ENCODE measurements at regions not wholly inside any gene's neighbourhood (a gene's known extent, or its start where the extent isn't known, plus 50 kb on each side); places are given as distances from the start of the nearest gene placed in this dataset.

DNA sequence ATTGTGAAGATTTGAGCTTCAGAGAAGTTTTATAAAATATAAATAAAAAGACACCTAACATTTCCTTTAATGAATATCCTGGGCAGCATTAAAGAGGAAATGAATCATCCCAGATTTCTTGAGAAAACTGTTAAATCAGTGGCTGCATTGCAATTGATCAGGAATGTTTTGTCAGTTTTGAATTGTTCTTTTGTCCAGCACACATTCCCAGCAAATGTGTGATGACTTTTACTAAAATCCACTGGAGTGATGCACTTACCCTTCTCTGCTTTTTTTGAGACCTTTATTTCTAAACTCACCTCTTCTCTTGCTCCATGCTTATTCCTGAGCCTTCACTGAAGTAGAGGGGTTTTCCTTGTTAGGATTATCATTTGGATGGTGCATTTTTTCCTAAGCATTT lies 1307.2 kb downstream of the CDH8 start:
- H3K36me3 ChIP-seq (replicated peaks in 1 of 2; ENCODE audit: control insufficient read depth in 1 of 2, insufficient read depth in 2 of 2, low read length in 1 of 2): no peaks in the 10 kb centered on the region
- ChIA-PET POLR2A (no interaction called here), CTCF (no interaction called here)
- H3F3A ChIP-seq (replicated peaks; ENCODE audit: insufficient read depth): no peaks in the 10 kb centered on the region
- H3K27me3 ChIP-seq (ENCODE audit: insufficient read depth): no peaks in the 10 kb centered on the region
- DNase-seq: no peak
- H3K9me3 ChIP-seq: peaks cover 3% of the 10 kb centered on the region; the same call in 1 of the 2 replicates
- no peak overlapping the region for H3K4me3 ChIP-seq (ENCODE audit: low read depth in 2 of 2, low read length in 1 of 2)
- H3K4me2 ChIP-seq: no peak overlapping the region
- no peaks in the 10 kb centered on the region for H4K20me1 ChIP-seq (ENCODE audit: insufficient read depth)
- no peaks in the 10 kb centered on the region; the same call in 1 of the 2 replicates for H3K9me2 ChIP-seq
- no peak overlapping the region for H3K9ac ChIP-seq
- no peaks in the 10 kb centered on the region for H3K79me2 ChIP-seq (ENCODE audit: insufficient read depth)
- no peak overlapping the region for H3K27ac ChIP-seq (ENCODE audit: low read depth in 2 of 2, low read length in 1 of 2)
- H3K4me1 ChIP-seq (ENCODE audit: control insufficient read depth in 1 of 2, insufficient read depth in 2 of 2, low read depth in 1 of 2, low read length in 1 of 2): no peaks in the 10 kb centered on the region
- no peak for TF ChIP-seq FOXM1 (IDR thresholded peaks at IDR 0.05; ENCODE audit: low read depth)
- no peak for TF ChIP-seq MEF2A (IDR thresholded peaks at IDR 0.05; ENCODE audit: borderline replicate concordance, low read depth)
- no peak for TF ChIP-seq EP300 (IDR thresholded peaks at IDR 0.05; ENCODE audit: borderline replicate concordance in 1 of 2, low read depth in 1 of 2, low read length in 1 of 2)
- TF ChIP-seq RXRA (IDR thresholded peaks at IDR 0.05; ENCODE audit: borderline replicate concordance, low read depth): no peak
- no peak for TF ChIP-seq ELF1 (IDR thresholded peaks at IDR 0.05)
- no peak for TF ChIP-seq IRF3 (IDR thresholded peaks at IDR 0.05; ENCODE audit: low read depth, low read length)
- no peak for TF ChIP-seq TCF12 (IDR thresholded peaks at IDR 0.05)
- TF ChIP-seq YY1 (IDR thresholded peaks at IDR 0.05; ENCODE audit: low read depth): no peak
- TF ChIP-seq, protein P1, sequence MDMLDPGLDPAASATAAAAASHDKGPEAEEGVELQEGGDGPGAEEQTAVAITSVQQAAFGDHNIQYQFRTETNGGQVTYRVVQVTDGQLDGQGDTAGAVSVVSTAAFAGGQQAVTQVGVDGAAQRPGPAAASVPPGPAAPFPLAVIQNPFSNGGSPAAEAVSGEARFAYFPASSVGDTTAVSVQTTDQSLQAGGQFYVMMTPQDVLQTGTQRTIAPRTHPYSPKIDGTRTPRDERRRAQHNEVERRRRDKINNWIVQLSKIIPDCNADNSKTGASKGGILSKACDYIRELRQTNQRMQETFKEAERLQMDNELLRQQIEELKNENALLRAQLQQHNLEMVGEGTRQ (IDR thresholded peaks at IDR 0.05; ENCODE audit: borderline replicate concordance, low read depth, low read length): no peak
- no peak for TF ChIP-seq TEAD4 (IDR thresholded peaks at IDR 0.05; ENCODE audit: borderline replicate concordance, insufficient read depth)
- TF ChIP-seq FOXJ3 (CRISPR knock-in tag; IDR thresholded peaks at IDR 0.05): no peak
- TF ChIP-seq JUND (IDR thresholded peaks at IDR 0.05): no peak
- TF ChIP-seq TAF1 (IDR thresholded peaks at IDR 0.05; ENCODE audit: borderline replicate concordance, low read depth, low read length): no peak
- TF ChIP-seq GATA2 (CRISPR knock-in tag; IDR thresholded peaks at IDR 0.05): no peak
- no peak for TF ChIP-seq GABPA (IDR thresholded peaks at IDR 0.05; ENCODE audit: low read depth)
- no peak for TF ChIP-seq MAX (IDR thresholded peaks at IDR 0.05; ENCODE audit: low read depth)
- no peak for TF ChIP-seq FOSL2 (IDR thresholded peaks at IDR 0.05; ENCODE audit: borderline replicate concordance, low read depth)
- no peak overlapping the region for H2AFZ ChIP-seq (ENCODE audit: low read depth)

GRCh38 chr16:60727851-60728250 lies 1308.4 kb downstream of the CDH8 start:
- Histone ChIP-seq H3K27ac (ENCODE audit: low read depth in 2 of 2, low read length in 1 of 2) (no peak overlapping the region), H3K4me2 (no peak overlapping the region), H3K27me3 (ENCODE audit: insufficient read depth) (no peaks in the 10 kb centered on the region), H3K9ac (no peak overlapping the region), H3K4me3 (ENCODE audit: low read depth in 2 of 2, low read length in 1 of 2) (no peak overlapping the region), H4K20me1 (ENCODE audit: insufficient read depth) (no peaks in the 10 kb centered on the region), H3K9me3 (peaks cover 3% of the 10 kb centered on the region; the same call in 1 of the 2 replicates), H2AFZ (ENCODE audit: low read depth) (no peak overlapping the region), H3F3A (replicated peaks; ENCODE audit: insufficient read depth) (no peaks in the 10 kb centered on the region), H3K4me1 (ENCODE audit: control insufficient read depth in 1 of 2, insufficient read depth in 2 of 2, low read depth in 1 of 2, low read length in 1 of 2) (no peaks in the 10 kb centered on the region), H3K9me2 (no peaks in the 10 kb centered on the region; the same call in 1 of the 2 replicates), H3K79me2 (ENCODE audit: insufficient read depth) (no peaks in the 10 kb centered on the region), H3K36me3 (replicated peaks in 1 of 2; ENCODE audit: control insufficient read depth in 1 of 2, insufficient read depth in 2 of 2, low read length in 1 of 2) (no peaks in the 10 kb centered on the region)
- no peak for TF ChIP-seq GATA2 (CRISPR knock-in tag; IDR thresholded peaks at IDR 0.05)
- TF ChIP-seq POLR2AphosphoS5 (IDR thresholded peaks at IDR 0.05; ENCODE audit: low read depth, low read length): no peak
- TF ChIP-seq FOXJ3 (CRISPR knock-in tag; IDR thresholded peaks at IDR 0.05): no peak
- ChIA-PET POLR2A (no interaction called here), CTCF (no interaction called here)
- WGBS (ENCODE audit: low lambda C conversion rate): 58% methylated on average over 5 of the region's 5 CpGs
- no peak for DNase-seq

Measured in SK-N-SH (cell line).